ENCODE measurements at regions not wholly inside any gene's neighbourhood (a gene's known extent, or its start where the extent isn't known, plus 50 kb on each side); places are given as distances from the start of the nearest gene placed in this dataset.

GRCh38 chr9:90368928-90369327, 273.7 kb downstream of the DIRAS2 start:
- no peak overlapping the region for H3K9ac ChIP-seq (ENCODE audit: low read length)
- no peaks in the 10 kb centered on the region for H3K36me3 ChIP-seq (ENCODE audit: insufficient read depth, low read length)
- H3K4me3 ChIP-seq (ENCODE audit: low read length) = no peak overlapping the region
- no peaks in the 10 kb centered on the region for H3K79me2 ChIP-seq (replicated peaks; ENCODE audit: insufficient read depth, low read length)
- no peaks in the 10 kb centered on the region for H3K27me3 ChIP-seq (ENCODE audit: insufficient read depth, low read depth, low read length)
- H3F3A ChIP-seq (ENCODE audit: insufficient read depth, low read length, poor library complexity, severe bottlenecking) = no peaks in the 10 kb centered on the region
- no peaks in the 10 kb centered on the region for H4K20me1 ChIP-seq (ENCODE audit: insufficient read depth)
- TF ChIP-seq TAF1 (IDR thresholded peaks at IDR 0.05; ENCODE audit: low read depth) = no peak
- no peak for TF ChIP-seq RAD21 (conservative IDR thresholded peaks at IDR 0.05)
- TF ChIP-seq REST (IDR thresholded peaks at IDR 0.05; ENCODE audit: borderline replicate concordance) = no peak
- no peak for TF ChIP-seq EP300 (conservative IDR thresholded peaks at IDR 0.05; ENCODE audit: poor library complexity, severe bottlenecking)
- H3K4me2 ChIP-seq (ENCODE audit: low read length) = no peak overlapping the region
- no peaks in the 10 kb centered on the region for H3K9me2 ChIP-seq (ENCODE audit: insufficient read depth, low read length)
- no peak overlapping the region for H3K27ac ChIP-seq (ENCODE audit: low read length)
- H3K9me3 ChIP-seq (ENCODE audit: low read length) = no peaks in the 10 kb centered on the region
- H2AFZ ChIP-seq (ENCODE audit: low read depth, low read length) = no peak overlapping the region

DNA sequence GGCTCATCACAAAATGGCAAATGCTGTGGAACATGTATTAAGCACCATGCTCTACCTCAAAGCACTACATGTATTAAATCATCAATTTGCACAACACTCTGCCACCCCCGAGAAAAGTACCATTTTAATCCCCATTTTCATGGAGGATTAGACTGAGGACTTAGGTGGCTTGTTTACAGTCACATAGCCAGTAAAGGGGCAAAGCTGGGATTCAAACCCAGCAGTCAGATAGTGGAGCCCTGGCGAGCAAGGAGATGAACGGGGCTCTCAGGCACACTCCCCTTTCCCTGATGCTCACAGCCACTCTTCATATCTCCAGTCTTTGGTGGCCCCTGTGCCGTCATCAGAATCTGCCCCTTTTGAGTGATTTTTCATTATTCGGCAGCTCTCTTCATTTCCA, 262.9 kb downstream of the DIRAS2 start:
- H3K9me2 ChIP-seq (ENCODE audit: insufficient read depth, low read length) = no peaks in the 10 kb centered on the region
- no peaks in the 10 kb centered on the region for H3K36me3 ChIP-seq (ENCODE audit: insufficient read depth, low read length)
- H3F3A ChIP-seq (ENCODE audit: insufficient read depth, low read length, poor library complexity, severe bottlenecking) = no peaks in the 10 kb centered on the region
- no peaks in the 10 kb centered on the region for H3K79me2 ChIP-seq (replicated peaks; ENCODE audit: insufficient read depth, low read length)
- H3K4me3 ChIP-seq (ENCODE audit: low read length) = no peak overlapping the region
- no peak overlapping the region for H3K9ac ChIP-seq (ENCODE audit: low read length)
- no peak overlapping the region for H3K4me2 ChIP-seq (ENCODE audit: low read length)
- no peaks in the 10 kb centered on the region for H3K27me3 ChIP-seq (ENCODE audit: insufficient read depth, low read depth, low read length)
- H2AFZ ChIP-seq (ENCODE audit: low read depth, low read length) = no peak overlapping the region
- TF ChIP-seq EP300 (conservative IDR thresholded peaks at IDR 0.05; ENCODE audit: poor library complexity, severe bottlenecking) = no peak
- no peak for TF ChIP-seq MXI1 (conservative IDR thresholded peaks at IDR 0.05; ENCODE audit: poor library complexity, severe bottlenecking)
- TF ChIP-seq EZH2 (IDR thresholded peaks at IDR 0.05; ENCODE audit: borderline replicate concordance, insufficient read depth, low read length, poor library complexity, severe bottlenecking) = no peak
- no peak for TF ChIP-seq REST (IDR thresholded peaks at IDR 0.05; ENCODE audit: borderline replicate concordance)
- TF ChIP-seq CTCF (IDR thresholded peaks at IDR 0.05; ENCODE audit: poor library complexity, severe bottlenecking) = no peak
- TF ChIP-seq SMC3 (conservative IDR thresholded peaks at IDR 0.05; ENCODE audit: poor library complexity) = no peak
- no peak for TF ChIP-seq POLR2AphosphoS5 (IDR thresholded peaks at IDR 0.05)
- no peak for TF ChIP-seq RAD21 (conservative IDR thresholded peaks at IDR 0.05)
- no peak for TF ChIP-seq TAF1 (IDR thresholded peaks at IDR 0.05; ENCODE audit: low read depth)
- H3K9me3 ChIP-seq (ENCODE audit: low read length) = no peaks in the 10 kb centered on the region
- no peaks in the 10 kb centered on the region for H4K20me1 ChIP-seq (ENCODE audit: insufficient read depth)
- H3K27ac ChIP-seq (ENCODE audit: low read length) = no peak overlapping the region
